Spleen (tissue), 11 donors: ENCODE measurements at regions not wholly inside any gene's neighbourhood (a gene's known extent, or its start where the extent isn't known, plus 50 kb on each side); places are given as distances from the start of the nearest gene placed in this dataset.

Experiments
- DNase-seq: peaks from one replicate; pipeline ENCODE4 v3.0.0-alpha.2; 2020
- H3K27ac ChIP-seq, 8 donors: fragments of 200-600 bp; sonication (generic) in 7 of 8; 1 replicate in 4 of 8; 2 replicates in 4 of 8; pipeline versions ENCODE4 v1.5.0 to v1.8.0; 2016 to 2021; ENCODE audit warnings: inconsistent platforms in 4 of 8, mild to moderate bottlenecking in 4 of 8, moderate library complexity in 1 of 8
- H3K27me3 ChIP-seq, 7 donors: fragments of 200-600 bp; sonication (generic) in 6 of 7; replicated peaks in 1 of 7; 1 replicate in 4 of 7; 2 replicates in 3 of 7; pipeline versions ENCODE4 v1.5.0 to v1.8.0; 2016 to 2021; ENCODE audit warnings: inconsistent platforms in 3 of 7, mild to moderate bottlenecking in 1 of 7
- H3K36me3 ChIP-seq, 6 donors: fragments of 200-600 bp; sonication (generic) in 5 of 6; 1 replicate in 4 of 6; 2 replicates in 2 of 6; pipeline versions ENCODE4 v1.5.0 to v1.8.0; 2016 to 2021; ENCODE audit warnings: inconsistent platforms in 2 of 6
- H3K4me1 ChIP-seq, 6 donors: fragments of 200-600 bp; sonication (generic) in 5 of 6; 1 replicate in 3 of 6; 2 replicates in 3 of 6; pipeline versions ENCODE4 v1.5.0 to v1.8.0; 2016 to 2021; ENCODE audit warnings: inconsistent platforms in 3 of 6
- H3K4me3 ChIP-seq, 8 donors: fragments of 200-600 bp; sonication (generic) in 7 of 8; 1 replicate in 4 of 8; 2 replicates in 4 of 8; pipeline versions ENCODE4 v1.5.0 to v1.8.0; 2016 to 2021; ENCODE audit warnings: inconsistent platforms in 4 of 8, mild to moderate bottlenecking in 4 of 8, moderate library complexity in 2 of 8
- H3K9me3 ChIP-seq, 8 donors: fragments of 200-600 bp; sonication (generic) in 7 of 8; 1 replicate in 4 of 8; 2 replicates in 4 of 8; pipeline versions ENCODE4 v1.5.0 to v1.8.0; 2016 to 2021; ENCODE audit warnings: inconsistent platforms in 4 of 8
- POLR2A ChIP-seq, 3 donors: fragments of 450-650 bp; IDR thresholded peaks; one replicate each; pipeline ENCODE4 v1.5.1; 2017; ENCODE audit warnings: antibody characterized with exemption in 3 of 3, mild to moderate bottlenecking in 1 of 3
- POLR2AphosphoS5 ChIP-seq, 3 donors: sonication (generic); formaldehyde crosslinking; IDR thresholded peaks; one replicate each; pipeline ENCODE4 v1.5.1; 2017; ENCODE audit warnings: antibody characterized with exemption in 3 of 3
- WGBS, 5 donors: extraction: QIAGEN DNeasy Blood & Tissue Kit in 3 of 5; methylation state at CpG; one replicate each; pipeline versions ENCODE4 v1.1.5 to v1.1.7; 2013 to 2018; 5-methylcytosine and 5-hydroxymethylcytosine counted together
- intact Hi-C: fragments of 100-400 bp; cut with DNase I; formaldehyde crosslinking; loops from one replicate; pipeline ENCODE4 v1.15.0; 2023; ENCODE audit warnings: low total_unique reads
- TF ChIP-seq, protein P1 (sequence below), 11 experiments: fragments of 200-600 bp in 7 of 11; fragments of 450-650 bp in 4 of 11; sonication (generic) in 4 of 11; IDR thresholded peaks in 8 of 11; conservative IDR thresholded peaks in 3 of 11; 1 replicate in 7 of 11; 2 replicates in 4 of 11; pipeline versions ENCODE4 v1.4.0 to v1.8.0; 2016 to 2021; ENCODE audit warnings: antibody characterized with exemption in 11 of 11, inconsistent platforms in 4 of 11, mild to moderate bottlenecking in 1 of 11
- donor health status: healthy with polysubstance abuse.
- donor health status: DM: no; HTN: no; CAD: no; lungs with moderate emphysema.
- donor health status: DM: no; HTN: no; CAD: no.
- donor health status: Bipolar disorder and iron deficiency.
- donor health status: healthy.
- donor health status: DM: no; HTN: no; CAD: no.
- donor health status: DM: yes; HTN: yes; CAD: no.

DNA sequence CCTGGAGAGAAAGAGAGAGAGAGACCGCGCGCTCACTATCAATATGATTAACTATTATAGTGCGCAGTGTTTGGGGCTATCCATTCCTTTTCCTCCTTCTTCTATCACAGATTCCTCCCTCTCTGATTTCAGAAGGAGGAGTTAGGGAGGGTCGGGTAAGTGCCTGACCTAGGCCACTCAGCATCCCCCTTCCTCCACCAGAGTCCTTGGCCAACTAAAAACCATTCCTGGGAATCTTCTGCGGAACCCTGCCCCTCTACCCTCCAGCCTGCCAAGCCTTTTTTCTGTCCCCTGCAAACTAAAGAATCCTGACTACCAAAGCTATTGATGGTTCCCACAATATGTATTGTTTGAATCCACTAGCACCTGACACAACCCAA lies 256.2 kb upstream of the NFE2L3 start:
- intact Hi-C loops = loop anchor here (10.0 kb wide), 2 partner anchors 159 to 309 kb away; partner anchors contain the start of genes CBX3 and HNRNPA2B1
- Histone ChIP-seq H3K9me3 (no peaks in the 10 kb centered on the region), H3K4me1 (peaks cover 9 to 37% (median 28%) of the 10 kb centered on the region in 6 donors), H3K27me3 (peaks cover 0 to 79% (median 0%) of the 10 kb centered on the region in 7 donors), H3K27ac (peak overlapping the region in 1 of 8 donors; percentile 14), H3K4me3 (peak overlapping the region in 4 of 8 donors; percentile 1 to 55 (median 14)), H3K36me3 (no peaks in the 10 kb centered on the region)
- 45 to 63% (median 61%) methylated on average over 6 of the region's 6 CpGs for WGBS, 5 donors
- no peak for DNase-seq
- TF ChIP-seq, protein P1, sequence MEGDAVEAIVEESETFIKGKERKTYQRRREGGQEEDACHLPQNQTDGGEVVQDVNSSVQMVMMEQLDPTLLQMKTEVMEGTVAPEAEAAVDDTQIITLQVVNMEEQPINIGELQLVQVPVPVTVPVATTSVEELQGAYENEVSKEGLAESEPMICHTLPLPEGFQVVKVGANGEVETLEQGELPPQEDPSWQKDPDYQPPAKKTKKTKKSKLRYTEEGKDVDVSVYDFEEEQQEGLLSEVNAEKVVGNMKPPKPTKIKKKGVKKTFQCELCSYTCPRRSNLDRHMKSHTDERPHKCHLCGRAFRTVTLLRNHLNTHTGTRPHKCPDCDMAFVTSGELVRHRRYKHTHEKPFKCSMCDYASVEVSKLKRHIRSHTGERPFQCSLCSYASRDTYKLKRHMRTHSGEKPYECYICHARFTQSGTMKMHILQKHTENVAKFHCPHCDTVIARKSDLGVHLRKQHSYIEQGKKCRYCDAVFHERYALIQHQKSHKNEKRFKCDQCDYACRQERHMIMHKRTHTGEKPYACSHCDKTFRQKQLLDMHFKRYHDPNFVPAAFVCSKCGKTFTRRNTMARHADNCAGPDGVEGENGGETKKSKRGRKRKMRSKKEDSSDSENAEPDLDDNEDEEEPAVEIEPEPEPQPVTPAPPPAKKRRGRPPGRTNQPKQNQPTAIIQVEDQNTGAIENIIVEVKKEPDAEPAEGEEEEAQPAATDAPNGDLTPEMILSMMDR (IDR thresholded peaks at IDR 0.05 in 8 of 11, conservative IDR thresholded peaks at IDR 0.05 in 3 of 11) = no peak
- TF ChIP-seq POLR2A (IDR thresholded peaks at IDR 0.05) (no peak), POLR2AphosphoS5 (IDR thresholded peaks at IDR 0.05) (no peak)

DNA sequence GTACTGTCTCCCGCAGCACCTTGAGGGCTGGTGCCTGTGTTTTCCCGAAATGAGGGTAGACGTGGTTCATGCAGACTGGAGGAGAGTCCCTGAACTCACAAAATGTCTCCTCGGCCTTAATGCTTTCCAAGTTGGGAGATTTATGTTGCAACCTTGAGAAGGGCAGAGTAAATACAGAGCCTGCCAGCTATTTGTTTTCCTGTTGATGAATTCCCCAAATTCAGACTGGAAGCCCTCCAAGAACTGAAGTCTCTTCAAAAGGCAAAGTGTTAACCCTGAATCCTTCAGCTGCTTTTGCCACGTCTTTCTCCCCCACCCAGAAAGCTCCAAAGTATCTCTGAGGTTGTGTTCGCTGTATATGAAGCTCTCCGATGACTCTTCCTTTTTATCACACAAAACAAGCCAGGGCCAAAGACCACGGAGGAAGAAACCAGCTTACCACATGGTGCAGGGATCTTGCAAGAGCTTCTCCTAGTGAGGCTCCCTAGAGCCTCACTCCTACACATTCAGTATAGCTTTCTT lies 254.7 kb upstream of the NFE2L3 start:
- Histone ChIP-seq H3K27ac (no peak overlapping the region), H3K4me3 (no peak overlapping the region), H3K36me3 (no peaks in the 10 kb centered on the region), H3K4me1 (peaks cover 9 to 37% (median 28%) of the 10 kb centered on the region in 6 donors), H3K27me3 (peaks cover 0 to 64% (median 0%) of the 10 kb centered on the region in 7 donors), H3K9me3 (no peaks in the 10 kb centered on the region)
- no peak for TF ChIP-seq POLR2AphosphoS5 (IDR thresholded peaks at IDR 0.05)
- no peak for TF ChIP-seq POLR2A (IDR thresholded peaks at IDR 0.05)
- TF ChIP-seq, protein P1 (IDR thresholded peaks at IDR 0.05 in 8 of 11, conservative IDR thresholded peaks at IDR 0.05 in 3 of 11) = no peak
- no peak for DNase-seq
- intact Hi-C loops = loop anchor here (10.0 kb wide), 2 partner anchors 157 to 307 kb away; partner anchors contain the start of genes CBX3 and HNRNPA2B1
- WGBS, 5 donors = 47 to 56% (median 49%) methylated on average over 8 of the region's 8 CpGs

DNA sequence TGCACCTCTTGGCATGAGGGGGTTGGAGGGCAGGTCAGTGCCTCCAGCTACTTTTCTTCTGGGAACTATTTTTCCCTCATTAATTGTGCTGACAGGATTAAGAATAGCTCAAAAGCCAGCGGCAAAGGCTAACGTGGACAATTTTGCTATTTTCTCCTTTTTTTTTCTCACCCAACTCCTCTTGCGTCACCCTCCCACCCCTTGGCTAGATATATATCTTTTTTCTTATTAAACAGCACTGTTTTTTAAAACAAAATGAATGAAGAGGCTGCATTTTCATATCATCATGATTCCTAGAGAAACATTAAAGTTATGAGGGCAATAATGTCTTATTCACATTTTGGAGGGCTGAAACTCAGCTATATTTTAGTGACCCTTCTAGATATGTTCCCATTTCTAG lies 251.8 kb upstream of the NFE2L3 start:
- DNase-seq = no peak
- no peak overlapping the region for H3K4me3 ChIP-seq
- no peaks in the 10 kb centered on the region for H3K36me3 ChIP-seq
- H3K27me3 ChIP-seq = peaks cover 0 to 44% (median 0%) of the 10 kb centered on the region in 7 donors
- peaks cover 5 to 9% (median 8%) of the 10 kb centered on the region in 6 donors for H3K4me1 ChIP-seq
- no peak overlapping the region for H3K27ac ChIP-seq
- 84 to 95% (median 90%) methylated on average over 3 of the region's 3 CpGs for WGBS, 5 donors
- TF ChIP-seq, protein P1 (IDR thresholded peaks at IDR 0.05 in 8 of 11, conservative IDR thresholded peaks at IDR 0.05 in 3 of 11) = no peak
- TF ChIP-seq POLR2A (IDR thresholded peaks at IDR 0.05) (no peak), POLR2AphosphoS5 (IDR thresholded peaks at IDR 0.05) (no peak)
- H3K9me3 ChIP-seq = no peaks in the 10 kb centered on the region
- intact Hi-C loops = no loop called here

DNA sequence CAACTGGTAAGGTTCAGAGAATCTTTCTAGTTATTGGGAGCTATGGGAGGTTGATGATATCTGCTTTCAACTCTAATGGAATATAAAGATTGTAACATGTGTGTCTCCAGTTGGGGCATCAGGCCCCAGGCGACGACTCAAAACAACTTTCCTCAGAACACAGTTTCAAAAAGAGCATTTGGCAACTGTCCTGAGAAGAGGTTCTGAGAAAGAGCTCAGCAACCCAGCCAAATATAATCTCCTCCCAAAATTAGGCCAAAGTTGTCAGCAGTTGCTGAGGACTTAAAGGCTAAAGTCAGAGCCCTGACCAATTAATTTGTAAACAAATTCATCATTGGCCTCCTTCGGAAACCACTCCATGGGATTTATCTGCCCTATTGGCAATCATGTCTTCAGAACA lies 251.1 kb upstream of the NFE2L3 start:
- Histone ChIP-seq H3K4me3 (no peak overlapping the region), H3K27me3 (peaks cover 0 to 37% (median 0%) of the 10 kb centered on the region in 7 donors), H3K27ac (no peak overlapping the region), H3K36me3 (no peaks in the 10 kb centered on the region), H3K4me1 (peaks cover 0 to 2% (median 2%) of the 10 kb centered on the region in 6 donors), H3K9me3 (no peaks in the 10 kb centered on the region)
- intact Hi-C loops = no loop called here
- 79 to 86% (median 85%) methylated on average over 3 of the region's 3 CpGs for WGBS, 5 donors
- DNase-seq = no peak
- TF ChIP-seq, protein P1 (IDR thresholded peaks at IDR 0.05 in 8 of 11, conservative IDR thresholded peaks at IDR 0.05 in 3 of 11) = no peak
- TF ChIP-seq POLR2A (IDR thresholded peaks at IDR 0.05) (no peak), POLR2AphosphoS5 (IDR thresholded peaks at IDR 0.05) (no peak)
